NCI-H187 treated with DMSO at 0.1 percent for 48 hours (cell line): ENCODE measurements at regions not wholly inside any gene's neighbourhood (a gene's known extent, or its start where the extent isn't known, plus 50 kb on each side); places are given as distances from the start of the nearest gene placed in this dataset.

Experiments
- DNase-seq: peaks from one replicate; lab custom pipeline; 2025; lab: John Stamatoyannopoulos, UW

- no peak for DNase-seq
Observed at GRCh38 chr2:192265751-192266150, 71.0 kb upstream of the TMEFF2 start.

- no peak for DNase-seq
Observed at GRCh38 chr2:192254444-192254843, 59.7 kb upstream of the TMEFF2 start.

- DNase-seq: no peak
Observed at GRCh38 chr2:192253692-192254091, 59.0 kb upstream of the TMEFF2 start.

GRCh38 chr2:192250961-192251360, 56.2 kb upstream of the TMEFF2 start:
- no peak for DNase-seq

GRCh38 chr2:192247456-192247855, 52.7 kb upstream of the TMEFF2 start:
- no peak for DNase-seq

GRCh38 chr2:192246297-192246696, 51.6 kb upstream of the TMEFF2 start:
- no peak for DNase-seq

- DNase-seq: no peak
Observed at GRCh38 chr2:192245329-192245728, 50.6 kb upstream of the TMEFF2 start.
